ENCODE measurements at regions not wholly inside any gene's neighbourhood (a gene's known extent, or its start where the extent isn't known, plus 50 kb on each side); places are given as distances from the start of the nearest gene placed in this dataset.

DNA sequence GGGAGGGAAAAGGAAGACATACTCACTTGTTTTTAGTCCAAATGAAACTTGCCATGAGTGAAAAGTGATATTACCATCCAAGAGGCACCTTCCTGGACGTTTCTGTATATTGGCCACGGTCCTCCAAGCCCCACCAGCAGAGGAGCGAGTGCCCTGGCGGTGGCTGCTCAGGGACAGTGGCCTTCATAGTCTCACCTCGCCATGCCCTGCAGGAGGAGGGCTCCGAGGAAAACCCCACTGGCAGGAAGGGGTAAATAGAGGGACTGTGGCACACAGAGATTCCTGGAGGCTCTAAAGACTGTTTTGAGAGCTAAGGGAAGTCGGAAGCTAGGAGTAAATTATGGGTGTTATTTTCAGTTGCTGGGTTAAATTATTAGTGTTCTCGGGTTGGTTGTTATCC lies 98.4 kb upstream of the UBL3 start:
- in situ Hi-C loops (cut with MboI) (no loop called here), intact Hi-C loops (cut with micrococcal nuclease) (no loop called here)
- Histone ChIP-seq H4K20me1 (replicated peaks; ENCODE audit: control insufficient read depth, insufficient read depth, low read length) (no peaks in the 10 kb centered on the region; the same call in 1 of the 2 replicates), H3K4me1 (replicated peaks in 1 of 2; ENCODE audit: control insufficient read depth in 2 of 2, insufficient read depth in 2 of 2, low read length in 2 of 2) (no peaks in the 10 kb centered on the region), H3K27me3 (ENCODE audit: control insufficient read depth in 2 of 2, insufficient read depth in 2 of 2, low read length in 2 of 2) (peaks cover 3 to 29% of the 10 kb centered on the region in 2 experiments; a peak in 3 of 5 replicates), H2AFZ (ENCODE audit: low read depth, low read length) (no peak overlapping the region), H3K36me3 (ENCODE audit: control insufficient read depth, insufficient read depth, low read length) (no peaks in the 10 kb centered on the region), H3K79me2 (ENCODE audit: control insufficient read depth, insufficient read depth, low read length) (no peaks in the 10 kb centered on the region), H3K4me2 (ENCODE audit: insufficient read depth, low read length) (no peak overlapping the region), H3K27ac (ENCODE audit: extremely low read depth, low read depth, low read length) (no peak overlapping the region), H3K9me1 (ENCODE audit: control insufficient read depth, insufficient read depth, low read length) (no peaks in the 10 kb centered on the region), H3K9me3 (replicated peaks; ENCODE audit: control insufficient read depth, insufficient read depth, low read depth, low read length) (no peaks in the 10 kb centered on the region), H3K4me3 (no peak overlapping the region), H3K9ac (ENCODE audit: insufficient read depth in 1 of 2, low read depth in 2 of 2, low read length in 2 of 2) (no peak overlapping the region)
- no TSS peak for BruUV-seq (replicated peaks)
- TF ChIP-seq GTF2A2 (tag; IDR thresholded peaks at IDR 0.05) (no peak), ZNF586 (CRISPR knock-in tag; conservative IDR thresholded peaks at IDR 0.05) (no peak), ZNF140 (CRISPR knock-in tag; IDR thresholded peaks at IDR 0.05) (no peak), ZNF124 (CRISPR knock-in tag; IDR thresholded peaks at IDR 0.05) (no peak), SAFB2 (IDR thresholded peaks at IDR 0.05; ENCODE audit: borderline replicate concordance, low read depth, low read length, severe bottlenecking) (no peak), ZNF507 (tag; conservative IDR thresholded peaks at IDR 0.05) (no peak), MCM2 (IDR thresholded peaks at IDR 0.05; ENCODE audit: low read depth) (no peak), EP300 (IDR thresholded peaks at IDR 0.05; ENCODE audit: low read length) (no peak), NFATC3 (IDR thresholded peaks at IDR 0.05) (no peak), TCF3 (CRISPR knock-in tag; IDR thresholded peaks at IDR 0.05) (no peak), BRD9 (IDR thresholded peaks at IDR 0.05; ENCODE audit: low read depth, partially characterized antibody) (no peak), SMARCA4 (IDR thresholded peaks at IDR 0.05) (no peak), ESRRB (CRISPR knock-in tag; IDR thresholded peaks at IDR 0.05; ENCODE audit: borderline replicate concordance) (no peak), MED1 (CRISPR knock-in tag; IDR thresholded peaks at IDR 0.05; ENCODE audit: borderline replicate concordance) (no peak)
- TF ChIP-seq, protein P1, sequence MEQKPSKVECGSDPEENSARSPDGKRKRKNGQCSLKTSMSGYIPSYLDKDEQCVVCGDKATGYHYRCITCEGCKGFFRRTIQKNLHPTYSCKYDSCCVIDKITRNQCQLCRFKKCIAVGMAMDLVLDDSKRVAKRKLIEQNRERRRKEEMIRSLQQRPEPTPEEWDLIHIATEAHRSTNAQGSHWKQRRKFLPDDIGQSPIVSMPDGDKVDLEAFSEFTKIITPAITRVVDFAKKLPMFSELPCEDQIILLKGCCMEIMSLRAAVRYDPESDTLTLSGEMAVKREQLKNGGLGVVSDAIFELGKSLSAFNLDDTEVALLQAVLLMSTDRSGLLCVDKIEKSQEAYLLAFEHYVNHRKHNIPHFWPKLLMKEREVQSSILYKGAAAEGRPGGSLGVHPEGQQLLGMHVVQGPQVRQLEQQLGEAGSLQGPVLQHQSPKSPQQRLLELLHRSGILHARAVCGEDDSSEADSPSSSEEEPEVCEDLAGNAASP (IDR thresholded peaks at IDR 0.05): no peak
- ChIA-PET POLR2A (interaction anchor here (0.6 kb wide), 1 partner anchor 10 kb away, joined by 3 read pairs; no protein-coding TSS in a partner anchor), CTCF (ENCODE audit: low intra/inter-chr PET ratio) (no interaction called here)
- no peak for ATAC-seq
- no peak for FAIRE-seq
- 4% methylated on average over 5 of the region's 8 CpGs for WGBS (ENCODE audit: insufficient coverage, low coverage, missing lambda C conversion rate)
- no peak for DNase-seq (ENCODE audit: extremely low read depth in 1 of 4, low spot score in 3 of 4)
